Astrocyte of the spinal cord (primary cell): ENCODE measurements at regions not wholly inside any gene's neighbourhood (a gene's known extent, or its start where the extent isn't known, plus 50 kb on each side); places are given as distances from the start of the nearest gene placed in this dataset.

Experiments used
- DNase-seq: peaks from one replicate; pipeline ENCODE4 v3.0.0; 2011; ENCODE audit warnings: low read depth, low spot score
- H3K4me3 ChIP-seq: 2 replicates; pipeline ENCODE4 v1.5.1; 2011; ENCODE audit warnings: low read depth, mild to moderate bottlenecking, low read length, moderate library complexity
- CTCF ChIP-seq: IDR thresholded peaks from 2 replicates; pipeline ENCODE4 v1.5.1; 2012; ENCODE audit warnings: low read depth, mild to moderate bottlenecking, low read length, inconsistent platforms
- in situ Hi-C: cut with HindIII; loops from 2 replicates; pipeline ENCODE4 v1.10.0; 2017; ENCODE audit warnings: low sequenced_read_pairs

- no peak overlapping the region for H3K4me3 ChIP-seq
- in situ Hi-C loops = no loop called here
- DNase-seq = peak; percentile 6
- no peak for TF ChIP-seq CTCF
Observed at GRCh38 chr9:81125446-81126092, 563.8 kb downstream of the TLE1 start.

GRCh38 chr9:81123526-81123925 lies 565.8 kb downstream of the TLE1 start:
- H3K4me3 ChIP-seq = no peak overlapping the region
- DNase-seq = no peak
- TF ChIP-seq CTCF = no peak
- in situ Hi-C loops = no loop called here

GRCh38 chr9:81122749-81123148 lies 566.6 kb downstream of the TLE1 start:
- H3K4me3 ChIP-seq = no peak overlapping the region
- no peak for TF ChIP-seq CTCF
- in situ Hi-C loops = no loop called here
- DNase-seq = no peak

- no peak for TF ChIP-seq CTCF
- H3K4me3 ChIP-seq = no peak overlapping the region
- no peak for DNase-seq
- in situ Hi-C loops = no loop called here
Observed at GRCh38 chr9:81119591-81119990, 569.8 kb downstream of the TLE1 start.

- no peak overlapping the region for H3K4me3 ChIP-seq
- no peak for DNase-seq
- TF ChIP-seq CTCF = no peak
- in situ Hi-C loops = no loop called here
Observed at GRCh38 chr9:81118416-81118815, 570.9 kb downstream of the TLE1 start.

GRCh38 chr9:81116340-81117137 lies 572.8 kb downstream of the TLE1 start:
- no peak for TF ChIP-seq CTCF
- H3K4me3 ChIP-seq = no peak overlapping the region
- no peak for DNase-seq
- in situ Hi-C loops = no loop called here
